ENCODE measurements at regions not wholly inside any gene's neighbourhood (a gene's known extent, or its start where the extent isn't known, plus 50 kb on each side); places are given as distances from the start of the nearest gene placed in this dataset.

- no peak for DNase-seq (ENCODE audit: low spot score)
- in situ Hi-C loops (cut with HindIII; ENCODE audit: low sequenced_read_pairs), result no loop called here
Measured at GRCh38 chr4:186918466-186918865, 194.8 kb upstream of the FAT1 start.

GRCh38 chr4:186919340-186919739, 195.7 kb upstream of the FAT1 start:
- in situ Hi-C loops (cut with HindIII; ENCODE audit: low sequenced_read_pairs), result no loop called here
- no peak for DNase-seq (ENCODE audit: low spot score)

- no peak for DNase-seq (ENCODE audit: low spot score)
- in situ Hi-C loops (cut with HindIII; ENCODE audit: low sequenced_read_pairs), result no loop called here
Measured at GRCh38 chr4:186920483-186920882, 196.8 kb upstream of the FAT1 start.

DNA sequence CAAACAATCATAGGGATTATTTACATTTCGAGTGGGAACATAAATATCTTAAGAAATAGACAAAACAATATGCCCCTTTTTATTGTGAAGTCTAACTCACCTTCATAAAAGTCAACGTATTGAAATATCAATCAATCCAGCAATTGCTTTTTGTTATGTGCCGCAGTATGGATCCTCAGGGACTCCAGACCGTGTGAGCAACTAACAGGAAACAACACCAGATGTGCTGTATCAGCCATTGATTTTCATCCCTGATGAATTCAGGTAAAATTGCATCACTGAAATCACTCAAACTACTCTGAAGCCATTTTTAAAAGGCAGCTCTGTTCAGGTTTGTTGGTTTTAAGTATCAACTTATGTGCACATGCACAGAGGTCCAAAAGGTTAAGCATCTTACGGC, 197.3 kb upstream of the FAT1 start:
- DNase-seq (ENCODE audit: low spot score), result no peak
- in situ Hi-C loops (cut with HindIII; ENCODE audit: low sequenced_read_pairs), result no loop called here

DNA sequence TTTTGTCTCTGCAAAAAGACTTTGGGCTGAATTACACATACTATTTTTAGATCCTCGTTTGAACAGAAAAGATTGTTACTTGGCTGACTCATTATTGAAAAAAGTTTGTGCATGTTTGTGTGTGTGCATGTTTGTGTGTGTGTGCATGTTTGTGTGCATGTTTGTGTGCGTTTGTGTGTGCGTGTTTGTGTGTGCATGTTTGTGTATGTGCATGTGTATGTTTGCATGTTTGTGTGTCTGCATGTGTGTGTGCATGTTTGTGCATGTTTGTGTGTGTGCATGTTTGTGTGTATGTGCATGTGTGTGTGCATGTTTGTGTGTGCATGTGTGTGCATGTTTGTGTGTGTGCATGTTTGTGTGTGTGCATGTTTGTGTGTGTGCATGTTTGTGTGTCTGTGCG, 201.1 kb upstream of the FAT1 start:
- no peak for DNase-seq (ENCODE audit: low spot score)
- in situ Hi-C loops (cut with HindIII; ENCODE audit: low sequenced_read_pairs), result no loop called here

GRCh38 chr4:186927624-186928023, 204.0 kb upstream of the FAT1 start:
- DNase-seq (ENCODE audit: low spot score), result no peak
- in situ Hi-C loops (cut with HindIII; ENCODE audit: low sequenced_read_pairs), result no loop called here

DNA sequence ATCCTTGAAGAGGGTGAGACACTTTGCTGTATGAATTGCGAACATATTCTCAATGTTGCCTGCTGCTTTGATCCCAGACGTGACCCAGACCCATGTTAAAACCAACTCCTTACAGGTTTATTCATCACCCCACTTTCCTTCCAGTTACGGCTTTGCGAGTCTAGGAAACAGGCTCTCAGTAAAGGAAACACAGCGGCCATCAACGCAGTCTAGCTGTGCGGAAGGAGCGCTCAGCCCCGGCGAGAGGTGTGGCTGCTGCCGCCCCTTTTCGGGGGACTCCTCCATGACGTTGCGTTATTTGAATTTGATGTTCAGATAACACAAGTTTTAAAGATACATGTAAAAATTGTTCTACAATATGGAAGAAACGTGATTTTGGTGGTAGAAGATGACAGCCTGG, 206.4 kb upstream of the FAT1 start:
- in situ Hi-C loops (cut with HindIII; ENCODE audit: low sequenced_read_pairs), result no loop called here

GRCh38 chr4:186931519-186931918, 207.9 kb upstream of the FAT1 start:
- in situ Hi-C loops (cut with HindIII; ENCODE audit: low sequenced_read_pairs), result no loop called here
- DNase-seq (ENCODE audit: low spot score), result no peak

More for the DNA sequence above, 206.4 kb upstream of the FAT1 start:
- DNase-seq (ENCODE audit: low spot score), result no peak

DNA sequence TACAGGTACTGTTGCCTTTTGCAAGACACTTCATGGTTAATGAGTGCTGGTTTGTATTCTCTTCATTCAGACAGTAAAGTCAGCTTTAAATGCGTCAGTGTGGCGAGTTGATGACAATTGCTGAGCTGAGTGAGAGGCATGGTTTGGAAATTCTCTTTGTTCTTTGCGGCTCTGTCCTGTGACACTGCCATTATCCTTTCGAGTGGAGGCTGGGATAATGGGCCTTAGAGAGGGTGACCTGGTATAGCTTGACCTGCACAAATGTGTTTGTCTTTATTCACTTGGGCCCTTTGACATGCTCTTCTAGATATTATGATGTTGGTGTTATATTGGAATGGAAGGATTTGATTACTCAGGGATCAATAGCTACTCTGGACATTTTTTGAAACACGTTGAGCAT, 208.5 kb upstream of the FAT1 start:
- in situ Hi-C loops (cut with HindIII; ENCODE audit: low sequenced_read_pairs), result no loop called here
- DNase-seq (ENCODE audit: low spot score), result no peak

- in situ Hi-C loops (cut with HindIII; ENCODE audit: low sequenced_read_pairs), result no loop called here
- DNase-seq (ENCODE audit: low spot score), result no peak
Measured at GRCh38 chr4:186932631-186933187, 209.1 kb upstream of the FAT1 start.

DNA sequence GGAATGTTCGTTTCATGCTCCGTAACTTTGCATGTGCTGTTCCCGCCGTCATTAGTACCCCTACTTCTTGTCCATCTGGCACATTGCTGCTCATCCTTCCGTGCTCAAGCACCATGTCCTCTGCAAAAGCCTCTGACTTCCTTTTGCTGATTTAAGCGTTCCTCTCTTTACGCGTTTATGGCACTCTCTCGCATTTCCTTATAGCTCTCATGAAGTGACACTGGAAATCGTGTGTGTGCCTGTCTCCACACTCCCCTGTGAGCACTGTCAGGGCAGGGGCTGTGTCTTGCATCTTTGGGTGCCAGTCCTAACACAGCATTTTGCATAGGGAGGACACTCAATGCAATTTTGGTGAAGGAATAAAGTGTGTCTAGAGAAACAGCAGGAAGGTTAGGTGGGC, 210.6 kb upstream of the FAT1 start:
- DNase-seq (ENCODE audit: low spot score), result no peak
- in situ Hi-C loops (cut with HindIII; ENCODE audit: low sequenced_read_pairs), result no loop called here

DNA sequence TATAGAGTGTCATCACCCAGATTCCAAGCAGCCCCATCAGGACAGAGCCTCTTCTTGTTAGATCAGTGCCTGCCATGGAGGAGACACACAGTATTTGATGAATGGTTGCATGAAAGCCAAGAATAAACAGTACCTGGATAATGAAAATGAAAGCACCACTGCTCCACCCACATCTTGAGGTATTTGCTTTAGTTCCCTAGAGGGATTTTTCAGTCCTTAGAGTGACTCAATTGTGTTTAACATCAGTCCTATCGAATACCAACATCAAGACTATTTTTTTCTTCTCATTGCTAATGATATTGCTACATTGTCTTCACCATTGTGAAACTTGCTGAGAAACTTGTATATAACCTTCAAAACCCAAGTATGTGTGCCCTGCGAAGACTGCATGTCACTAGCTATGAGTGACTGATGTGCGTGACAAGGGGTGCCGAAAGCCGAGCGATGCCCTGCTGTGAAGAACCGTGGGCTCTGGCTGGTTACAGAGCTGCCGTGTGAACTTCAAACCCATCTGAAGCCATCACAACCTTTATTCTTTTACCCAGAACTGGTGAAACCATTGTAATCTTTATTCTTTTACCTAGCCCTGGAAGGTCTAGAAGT, 211.3 kb upstream of the FAT1 start:
- no peak for DNase-seq (ENCODE audit: low spot score)
- in situ Hi-C loops (cut with HindIII; ENCODE audit: low sequenced_read_pairs), result no loop called here

- in situ Hi-C loops (cut with HindIII; ENCODE audit: low sequenced_read_pairs), result no loop called here
- no peak for DNase-seq (ENCODE audit: low spot score)
Measured at GRCh38 chr4:186935901-186936300, 212.2 kb upstream of the FAT1 start.

GRCh38 chr4:186936496-186937375, 213.1 kb upstream of the FAT1 start:
- in situ Hi-C loops (cut with HindIII; ENCODE audit: low sequenced_read_pairs), result no loop called here
- no peak for DNase-seq (ENCODE audit: low spot score)

GRCh38 chr4:186939226-186939625, 215.6 kb upstream of the FAT1 start:
- no peak for DNase-seq (ENCODE audit: low spot score)
- in situ Hi-C loops (cut with HindIII; ENCODE audit: low sequenced_read_pairs), result no loop called here

GRCh38 chr4:186939766-186940165, 216.1 kb upstream of the FAT1 start:
- in situ Hi-C loops (cut with HindIII; ENCODE audit: low sequenced_read_pairs), result no loop called here
- DNase-seq (ENCODE audit: low spot score), result no peak

GRCh38 chr4:186940476-186940875, 216.8 kb upstream of the FAT1 start:
- in situ Hi-C loops (cut with HindIII; ENCODE audit: low sequenced_read_pairs), result no loop called here
- peak; percentile 66 for DNase-seq (ENCODE audit: low spot score)

DNA sequence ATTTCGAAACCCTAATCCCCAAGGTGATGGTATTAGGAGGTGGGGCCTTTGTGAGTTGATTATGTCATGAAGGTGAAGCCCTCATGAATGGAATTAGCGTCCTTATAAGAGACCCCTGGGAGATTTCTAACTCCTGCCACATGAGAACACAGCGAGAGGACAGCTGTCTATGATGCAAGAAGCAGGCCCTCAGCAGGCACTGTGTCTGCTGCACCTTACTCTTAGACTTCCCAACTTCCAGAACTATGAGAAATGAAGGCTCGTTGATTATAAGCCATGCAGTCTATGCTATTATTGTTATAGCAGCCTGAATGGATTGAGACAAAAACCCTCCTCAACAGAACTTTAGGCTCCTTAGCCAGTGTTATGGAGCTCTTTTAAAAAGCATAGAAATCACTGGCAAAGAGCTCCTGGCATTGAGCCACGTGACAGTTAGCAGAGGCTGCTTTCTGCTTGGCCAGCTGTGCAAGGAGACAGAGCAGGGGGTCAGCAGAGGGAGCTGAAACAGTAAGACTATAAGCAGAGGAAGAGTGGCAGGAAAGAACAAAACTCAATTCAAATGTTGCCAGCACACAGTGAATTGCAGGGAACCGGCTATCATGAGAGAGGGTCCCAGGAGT, 219.2 kb upstream of the FAT1 start:
- no peak for DNase-seq (ENCODE audit: low spot score)
- in situ Hi-C loops (cut with HindIII; ENCODE audit: low sequenced_read_pairs), result no loop called here

DNA sequence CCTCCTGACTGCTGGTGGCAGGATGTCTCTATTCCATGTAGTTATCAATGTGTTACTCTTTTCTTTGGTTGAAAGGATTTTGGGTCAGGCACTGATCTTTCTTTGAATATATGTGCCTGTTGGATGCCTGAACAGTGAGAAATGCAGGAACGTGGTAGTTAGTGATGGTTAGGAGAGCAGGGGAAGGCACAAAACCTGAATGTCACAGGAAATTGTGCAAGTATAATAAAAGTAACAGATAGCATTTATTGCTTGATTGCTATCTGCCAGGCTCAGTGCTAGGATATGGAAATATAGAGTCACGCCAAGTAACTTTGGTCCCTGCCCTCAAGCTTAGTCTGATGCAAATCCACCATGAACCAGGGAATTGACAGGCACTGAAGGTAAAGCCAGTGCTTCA, 219.8 kb upstream of the FAT1 start:
- no peak for DNase-seq (ENCODE audit: low spot score)
- in situ Hi-C loops (cut with HindIII; ENCODE audit: low sequenced_read_pairs), result no loop called here

DNA sequence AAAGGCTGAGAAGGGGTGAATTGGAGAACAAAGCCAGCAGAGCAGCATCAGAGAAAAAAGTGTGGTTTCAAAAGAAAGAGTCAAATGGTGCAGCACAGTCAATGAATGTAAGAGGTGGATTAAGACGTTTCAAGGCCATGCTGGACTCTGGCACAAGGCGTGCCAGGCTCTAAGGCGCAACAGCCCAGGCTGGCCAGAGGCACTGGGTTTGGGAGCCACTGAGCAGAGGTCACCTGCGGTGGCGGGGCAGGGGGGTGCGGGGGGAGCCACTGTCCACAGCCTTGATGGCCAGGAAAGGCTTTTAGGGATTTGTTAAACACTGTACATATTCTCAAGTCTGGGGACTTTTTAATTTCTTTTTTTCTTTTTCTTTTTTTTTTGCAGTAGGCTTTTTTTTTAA, 222.5 kb upstream of the FAT1 start:
- in situ Hi-C loops (cut with HindIII; ENCODE audit: low sequenced_read_pairs), result no loop called here
- DNase-seq (ENCODE audit: low spot score), result no peak
